EL (cell line): ENCODE measurements at regions not wholly inside any gene's neighbourhood (a gene's known extent, or its start where the extent isn't known, plus 50 kb on each side); places are given as distances from the start of the nearest gene placed in this dataset.

ENCODE experiments used
- DNase-seq: peaks from one replicate; pipeline ENCODE4 v3.0.0-alpha.2; 2016

GRCh38 chr6:51495610-51496396, 591.6 kb downstream of the PKHD1 start:
- no peak for DNase-seq

- no peak for DNase-seq
Observed at GRCh38 chr6:51502996-51503395, 584.4 kb downstream of the PKHD1 start.

DNA sequence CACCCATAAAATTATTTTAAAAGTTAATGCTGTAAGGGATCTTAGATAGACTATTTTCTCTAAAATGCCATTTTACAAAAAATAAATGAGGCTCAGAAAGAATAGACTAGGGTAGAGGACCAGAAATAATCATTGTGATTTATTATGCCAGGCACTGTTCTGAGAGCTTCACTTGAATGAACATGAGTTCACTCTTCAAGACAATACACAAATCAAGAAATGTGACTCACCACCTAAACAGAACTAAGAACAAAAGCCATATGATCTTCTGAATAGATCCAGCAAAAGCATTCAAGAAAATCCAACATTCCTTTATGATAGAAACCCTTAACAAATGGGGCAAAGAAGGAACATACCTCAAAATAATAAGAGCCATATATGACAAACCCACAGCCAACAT, 582.0 kb downstream of the PKHD1 start:
- no peak for DNase-seq

DNA sequence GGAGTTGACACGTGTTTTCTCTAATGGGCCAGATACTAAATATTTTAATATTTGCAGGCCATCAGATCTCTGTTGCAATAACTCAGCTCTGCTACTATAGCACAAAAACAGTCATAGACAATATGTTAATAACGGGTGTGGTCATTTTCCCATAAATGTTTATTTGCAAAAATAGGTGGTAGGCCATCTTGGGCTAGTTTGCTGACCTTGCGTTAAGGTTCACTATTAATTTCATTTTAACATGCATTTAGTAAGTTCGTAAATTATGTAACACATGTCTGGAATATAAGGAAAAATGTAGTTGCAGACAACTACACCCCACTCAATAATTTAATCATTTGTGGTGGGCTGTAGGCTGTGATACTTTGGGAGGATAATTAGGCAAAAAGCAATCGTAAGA, 577.8 kb downstream of the PKHD1 start:
- no peak for DNase-seq

DNA sequence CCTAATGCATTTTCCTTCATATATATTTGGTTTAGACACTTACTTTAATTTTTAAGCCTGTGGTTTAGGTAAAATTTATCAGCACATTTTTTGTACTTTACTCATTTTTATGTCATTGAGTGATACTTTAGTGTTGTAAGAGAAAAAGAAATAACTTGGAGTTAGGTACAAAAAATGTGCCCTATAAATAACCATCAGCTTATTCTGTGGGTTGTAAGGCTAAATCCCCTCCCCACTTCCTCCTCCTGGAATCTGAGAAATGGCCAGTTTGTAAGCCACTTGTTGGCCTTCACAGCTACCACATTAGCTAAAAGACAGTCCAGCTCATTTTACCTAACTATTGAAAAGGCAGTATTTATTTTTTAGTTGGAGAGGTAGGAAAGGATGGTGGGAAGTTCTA, 576.3 kb downstream of the PKHD1 start:
- no peak for DNase-seq

- no peak for DNase-seq
Observed at GRCh38 chr6:51513891-51514747, 573.3 kb downstream of the PKHD1 start.

- no peak for DNase-seq
Observed at GRCh38 chr6:51514748-51515402, 572.5 kb downstream of the PKHD1 start.

GRCh38 chr6:51526049-51526448, 561.4 kb downstream of the PKHD1 start:
- DNase-seq: no peak

DNA sequence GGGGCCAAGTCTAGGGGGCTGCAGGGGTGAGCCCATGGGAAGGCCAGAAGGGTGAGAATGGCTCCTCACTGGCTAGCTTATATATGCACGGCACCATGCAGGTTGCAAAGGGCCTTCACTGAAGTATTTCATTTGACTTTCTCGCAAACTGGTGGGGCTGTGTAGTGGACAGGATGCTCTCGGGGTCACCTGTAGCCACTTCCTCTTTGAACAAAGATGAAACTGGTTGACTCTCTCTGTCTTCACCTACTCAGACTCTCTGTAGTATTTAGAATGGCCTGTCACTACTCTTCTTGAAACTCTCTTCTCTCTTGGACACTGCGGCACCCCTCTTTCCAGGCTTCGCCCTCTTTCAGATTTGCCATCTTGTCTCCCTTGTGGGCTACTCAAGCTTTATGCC, 560.5 kb downstream of the PKHD1 start:
- no peak for DNase-seq

DNA sequence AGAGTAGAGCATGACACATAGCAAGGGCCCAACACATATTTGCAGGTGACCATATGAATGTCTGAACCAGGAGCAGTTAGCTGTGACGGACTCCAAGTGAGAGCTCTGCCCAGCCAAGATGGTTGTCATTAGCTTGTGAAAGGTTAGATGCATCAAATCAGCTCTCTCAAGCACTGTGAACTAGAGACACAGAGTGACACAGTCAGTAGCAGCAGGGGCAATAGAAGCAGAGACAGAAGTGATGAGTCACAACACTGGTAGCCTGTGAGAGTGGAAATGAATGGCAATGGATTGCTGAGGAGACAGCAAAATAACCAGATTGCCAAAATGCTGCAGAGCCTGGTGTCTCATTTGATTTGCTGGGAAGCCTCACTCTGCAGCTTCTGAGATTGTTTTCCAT, 558.9 kb downstream of the PKHD1 start:
- no peak for DNase-seq

DNA sequence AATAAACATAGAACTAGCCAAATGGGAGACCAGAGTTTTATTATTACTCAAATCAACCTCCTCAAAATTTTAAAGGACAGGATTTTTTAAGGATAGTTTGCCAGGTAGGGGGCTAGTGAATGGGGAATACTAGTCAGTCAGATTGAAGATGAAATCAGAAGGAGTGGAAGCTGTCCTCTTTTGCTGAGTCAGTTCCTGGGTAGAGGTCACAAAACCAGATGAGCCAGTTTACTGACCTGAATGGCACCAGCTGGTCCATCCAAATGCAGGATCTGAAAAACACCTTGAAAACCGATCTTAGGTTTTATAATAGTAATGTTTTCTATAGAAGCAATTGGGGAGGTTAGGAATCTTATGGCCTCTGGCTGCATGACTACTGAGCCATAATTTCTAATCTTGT, 558.2 kb downstream of the PKHD1 start:
- no peak for DNase-seq

GRCh38 chr6:51531623-51532022, 555.8 kb downstream of the PKHD1 start:
- no peak for DNase-seq

DNA sequence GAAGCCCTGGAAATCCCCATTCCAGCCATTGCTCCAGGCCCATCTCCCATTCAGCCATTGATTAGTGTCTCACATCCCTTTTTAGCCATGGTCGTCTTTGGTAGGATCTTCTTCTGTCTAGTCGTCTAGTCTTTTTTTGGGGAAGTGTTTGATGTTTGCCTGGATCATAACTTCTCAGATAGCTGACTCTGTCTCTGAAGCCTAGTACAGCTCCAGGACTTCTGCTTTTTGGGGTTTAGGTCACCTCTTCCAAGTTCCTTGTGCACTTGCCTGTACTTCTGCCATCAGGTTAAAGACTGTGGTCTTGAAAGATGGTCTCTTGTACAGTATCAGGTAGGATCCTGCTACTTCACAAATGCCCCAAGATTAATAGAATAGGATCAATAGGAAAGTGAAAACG, 553.5 kb downstream of the PKHD1 start:
- no peak for DNase-seq

DNA sequence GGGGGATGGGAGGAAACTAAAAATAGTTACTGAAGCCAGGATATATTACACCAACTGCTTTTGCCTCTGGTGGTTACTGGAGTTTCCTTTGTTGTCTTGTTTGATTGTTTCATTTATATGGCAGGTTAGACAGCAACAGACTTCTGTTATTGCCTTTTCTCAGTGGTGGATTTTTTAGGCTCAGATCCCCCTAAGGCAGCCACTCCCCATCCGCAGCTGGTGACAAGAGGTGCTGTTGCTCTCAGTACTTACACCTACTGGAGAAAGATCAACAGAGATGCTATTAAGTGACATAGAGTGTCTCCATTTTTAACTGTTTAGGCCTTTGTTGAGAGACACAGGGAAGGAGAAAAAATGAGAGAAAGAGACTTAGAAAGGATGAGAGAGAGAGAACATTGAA, 552.1 kb downstream of the PKHD1 start:
- DNase-seq: no peak

DNA sequence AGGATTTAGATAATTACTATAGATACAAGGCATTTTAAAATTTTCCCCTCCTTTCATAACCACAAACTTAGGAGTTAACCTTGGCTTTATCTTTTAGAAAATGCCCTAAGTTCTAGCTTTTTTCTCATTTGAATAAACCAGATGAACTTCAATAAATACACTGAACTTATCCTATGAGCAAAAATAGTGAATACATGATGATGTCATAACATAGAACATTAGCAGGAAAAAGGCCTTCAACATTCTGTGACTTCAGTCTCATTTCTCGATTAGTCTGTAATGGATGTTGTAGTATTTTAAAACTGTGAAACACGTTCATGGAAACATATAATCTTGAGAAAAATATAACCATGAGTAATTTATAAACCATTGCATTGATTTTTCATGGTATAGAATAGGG, 550.7 kb downstream of the PKHD1 start:
- DNase-seq: no peak

GRCh38 chr6:51541847-51542246, 545.6 kb downstream of the PKHD1 start:
- no peak for DNase-seq

- DNase-seq: no peak
Observed at GRCh38 chr6:51542475-51542874, 544.9 kb downstream of the PKHD1 start.

DNA sequence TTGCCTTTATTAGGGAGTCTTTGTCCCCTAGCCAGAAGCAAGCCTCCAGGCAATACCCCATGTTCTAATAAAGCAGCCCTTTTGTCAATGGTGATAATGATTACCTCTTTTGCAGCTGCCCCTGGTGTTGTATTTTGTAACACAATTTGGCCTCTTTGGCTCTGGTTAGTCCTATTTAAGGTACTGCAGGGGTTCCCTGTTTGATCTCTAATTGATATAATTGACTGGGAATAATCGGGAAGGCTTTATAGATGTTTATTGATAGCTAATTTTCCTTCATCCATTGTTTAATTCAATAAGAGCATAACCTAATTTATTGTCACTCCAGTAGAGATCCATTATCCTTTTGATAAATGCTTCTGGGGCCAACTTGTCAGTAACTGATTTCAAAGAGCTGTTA, 537.2 kb downstream of the PKHD1 start:
- DNase-seq: no peak

GRCh38 chr6:51552435-51552834, 535.0 kb downstream of the PKHD1 start:
- no peak for DNase-seq

GRCh38 chr6:51553246-51554015, 534.0 kb downstream of the PKHD1 start:
- no peak for DNase-seq

DNA sequence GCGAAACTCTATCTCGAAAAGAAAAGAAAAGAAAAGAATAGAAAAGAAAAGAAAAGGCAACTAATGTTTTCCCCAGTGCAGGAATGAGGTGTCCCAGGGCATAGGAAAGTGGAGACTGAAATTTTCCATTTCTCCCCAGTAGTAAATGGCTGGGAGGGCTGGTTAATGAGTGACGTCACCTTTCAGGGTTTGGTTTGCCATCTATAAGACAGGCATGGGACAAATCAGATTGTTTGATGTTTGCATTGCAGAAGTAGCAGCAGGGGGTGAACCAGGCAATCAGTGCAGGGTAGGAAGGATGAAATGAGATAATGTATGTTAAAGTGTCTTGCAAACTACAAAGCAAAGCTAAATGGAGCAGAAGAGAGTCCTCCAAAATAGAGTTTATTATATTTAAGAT, 533.4 kb downstream of the PKHD1 start:
- DNase-seq: no peak

DNA sequence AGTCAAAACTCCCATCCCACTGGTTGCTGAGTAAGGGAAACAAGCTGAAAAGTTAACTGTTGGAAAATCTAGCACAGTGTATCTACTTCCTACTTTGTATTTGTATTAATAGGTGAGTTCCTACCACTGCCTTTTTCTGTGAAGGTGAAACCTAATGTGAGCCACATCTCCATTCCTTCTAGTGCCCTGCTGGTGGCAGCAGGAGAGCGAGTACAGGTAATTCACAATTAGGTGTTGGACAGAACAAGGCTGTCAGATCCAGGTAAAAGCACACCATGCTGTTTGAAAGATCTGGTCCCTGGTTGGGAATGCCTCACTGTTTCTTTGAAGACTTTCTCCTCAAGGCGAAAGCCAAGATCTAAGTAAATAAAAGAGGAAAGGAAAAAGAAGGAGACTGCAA, 528.4 kb downstream of the PKHD1 start:
- no peak for DNase-seq

- no peak for DNase-seq
Observed at GRCh38 chr6:51562198-51562597, 525.2 kb downstream of the PKHD1 start.
